Uterus (tissue), 3 donors: ENCODE measurements at regions not wholly inside any gene's neighbourhood (a gene's known extent, or its start where the extent isn't known, plus 50 kb on each side); places are given as distances from the start of the nearest gene placed in this dataset.

ENCODE experiments used
- DNase-seq, 2 donors: peaks; one replicate each; pipeline ENCODE4 v3.0.0-alpha.2; 2019 to 2020
- H3K27ac ChIP-seq, 2 donors: fragments of 200-600 bp; sonication (generic); 1 replicate in 1 of 2; 2 replicates in 1 of 2; pipeline ENCODE4 v1.5.1; 2016 to 2018
- H3K27me3 ChIP-seq, 2 donors: fragments of 200-600 bp; sonication (generic); one replicate each; pipeline ENCODE4 v1.5.1; 2018 to 2019; ENCODE audit warnings: control low read depth in 1 of 2
- H3K36me3 ChIP-seq, 2 donors: fragments of 200-600 bp; sonication (generic); one replicate each; pipeline ENCODE4 v1.5.1; 2019; ENCODE audit warnings: control low read depth in 1 of 2
- H3K4me1 ChIP-seq, 2 donors: fragments of 200-600 bp; sonication (generic); one replicate each; pipeline ENCODE4 v1.5.1; 2018 to 2019; ENCODE audit warnings: control low read depth in 1 of 2
- H3K4me3 ChIP-seq, 2 donors: fragments of 200-600 bp; sonication (generic); 1 replicate in 1 of 2; 2 replicates in 1 of 2; pipeline ENCODE4 v1.5.1; 2018 to 2019; ENCODE audit warnings: mild to moderate bottlenecking in 1 of 2
- H3K9me3 ChIP-seq, 2 donors: fragments of 200-600 bp; sonication (generic); one replicate each; pipeline ENCODE4 v1.5.1; 2019; ENCODE audit warnings: control low read depth in 1 of 2
- POLR2A ChIP-seq, 2 donors: fragments of 450-650 bp; IDR thresholded peaks; one replicate each; pipeline ENCODE4 v1.6.1; 2016; ENCODE audit warnings: antibody characterized with exemption in 2 of 2, mild to moderate bottlenecking in 1 of 2, moderate library complexity in 1 of 2
- intact Hi-C: fragments of 100-400 bp; cut with DNase I; formaldehyde crosslinking; loops from one replicate; pipeline ENCODE4 v1.15.1; 2023; ENCODE audit warnings: low total_unique reads
- TF ChIP-seq, protein P1 (sequence below), 4 experiments: fragments of 200-600 bp in 2 of 4; fragments of 450-650 bp in 2 of 4; sonication (generic) in 2 of 4; IDR thresholded peaks; one replicate each; pipeline ENCODE4 v1.5.1; 2016 to 2019; ENCODE audit warnings: antibody characterized with exemption in 4 of 4, mild to moderate bottlenecking in 2 of 4, moderate library complexity in 1 of 4
- donor health status: DM: yes; HTN: yes; CAD: no.

GRCh38 chr2:128599700-128600099, 281.0 kb upstream of the HS6ST1 start:
- H3K4me3 ChIP-seq, result no peak overlapping the region
- H3K4me1 ChIP-seq, result no peaks in the 10 kb centered on the region
- H3K9me3 ChIP-seq, result no peaks in the 10 kb centered on the region
- H3K27me3 ChIP-seq, result no peaks in the 10 kb centered on the region
- no peak overlapping the region for H3K27ac ChIP-seq
- intact Hi-C loops, result no loop called here
- peak in 1 of 2 donors; percentile 7 for DNase-seq
- no peak for TF ChIP-seq POLR2A (IDR thresholded peaks at IDR 0.05)
- TF ChIP-seq, protein P1, sequence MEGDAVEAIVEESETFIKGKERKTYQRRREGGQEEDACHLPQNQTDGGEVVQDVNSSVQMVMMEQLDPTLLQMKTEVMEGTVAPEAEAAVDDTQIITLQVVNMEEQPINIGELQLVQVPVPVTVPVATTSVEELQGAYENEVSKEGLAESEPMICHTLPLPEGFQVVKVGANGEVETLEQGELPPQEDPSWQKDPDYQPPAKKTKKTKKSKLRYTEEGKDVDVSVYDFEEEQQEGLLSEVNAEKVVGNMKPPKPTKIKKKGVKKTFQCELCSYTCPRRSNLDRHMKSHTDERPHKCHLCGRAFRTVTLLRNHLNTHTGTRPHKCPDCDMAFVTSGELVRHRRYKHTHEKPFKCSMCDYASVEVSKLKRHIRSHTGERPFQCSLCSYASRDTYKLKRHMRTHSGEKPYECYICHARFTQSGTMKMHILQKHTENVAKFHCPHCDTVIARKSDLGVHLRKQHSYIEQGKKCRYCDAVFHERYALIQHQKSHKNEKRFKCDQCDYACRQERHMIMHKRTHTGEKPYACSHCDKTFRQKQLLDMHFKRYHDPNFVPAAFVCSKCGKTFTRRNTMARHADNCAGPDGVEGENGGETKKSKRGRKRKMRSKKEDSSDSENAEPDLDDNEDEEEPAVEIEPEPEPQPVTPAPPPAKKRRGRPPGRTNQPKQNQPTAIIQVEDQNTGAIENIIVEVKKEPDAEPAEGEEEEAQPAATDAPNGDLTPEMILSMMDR (IDR thresholded peaks at IDR 0.05), result no peak
- H3K36me3 ChIP-seq, result no peaks in the 10 kb centered on the region

- no peaks in the 10 kb centered on the region for H3K27me3 ChIP-seq
- intact Hi-C loops, result no loop called here
- no peak for DNase-seq
- no peak overlapping the region for H3K27ac ChIP-seq
- no peaks in the 10 kb centered on the region for H3K4me1 ChIP-seq
- H3K36me3 ChIP-seq, result no peaks in the 10 kb centered on the region
- H3K4me3 ChIP-seq, result no peak overlapping the region
- H3K9me3 ChIP-seq, result no peaks in the 10 kb centered on the region
- no peak for TF ChIP-seq POLR2A (IDR thresholded peaks at IDR 0.05)
These were observed 282.1 kb upstream of the HS6ST1 start for GRCh38 chr2:128600581-128601297.

- Histone ChIP-seq H3K36me3 (no peaks in the 10 kb centered on the region), H3K4me1 (no peaks in the 10 kb centered on the region), H3K27ac (no peak overlapping the region), H3K4me3 (no peak overlapping the region), H3K27me3 (no peaks in the 10 kb centered on the region), H3K9me3 (no peaks in the 10 kb centered on the region)
- TF ChIP-seq, protein P1 (IDR thresholded peaks at IDR 0.05), result no peak
- no peak for TF ChIP-seq POLR2A (IDR thresholded peaks at IDR 0.05)
- intact Hi-C loops, result no loop called here
- DNase-seq, result peak in 1 of 2 donors; percentile 6
These were observed 282.8 kb upstream of the HS6ST1 start for GRCh38 chr2:128601298-128602037.

DNA sequence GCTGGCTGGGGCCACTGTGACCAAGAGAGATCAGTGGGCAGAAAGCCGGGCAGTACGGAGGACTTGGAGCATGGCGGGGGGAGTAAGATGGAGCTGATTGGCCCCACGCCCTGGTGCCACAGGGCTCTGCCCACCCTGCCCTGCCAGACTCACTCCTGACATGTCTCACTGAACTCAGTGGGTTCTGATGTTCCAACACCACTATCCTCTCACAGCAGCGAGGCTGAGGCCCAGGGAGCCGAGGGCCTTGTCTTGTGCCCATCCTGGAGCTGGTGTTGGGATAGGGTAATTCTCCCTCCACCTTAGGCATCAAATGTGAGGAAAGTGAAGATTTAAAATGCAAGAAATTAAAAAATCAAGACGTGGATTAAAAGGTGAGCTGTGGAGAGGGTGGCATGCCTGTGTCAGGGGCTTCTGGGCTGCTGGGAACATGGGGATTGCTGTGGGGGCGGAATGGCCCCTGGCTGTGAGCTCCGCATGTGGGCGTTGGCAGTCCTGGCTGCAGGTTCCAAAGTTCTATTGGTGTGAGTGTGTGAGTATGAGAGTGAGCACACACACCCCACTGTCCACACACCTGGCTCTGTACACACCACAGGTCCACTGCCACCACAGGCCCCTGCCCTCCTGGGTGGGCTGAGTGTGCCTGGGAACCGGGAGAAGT, 283.5 kb upstream of the HS6ST1 start:
- TF ChIP-seq, protein P1 (IDR thresholded peaks at IDR 0.05), result no peak
- TF ChIP-seq POLR2A (IDR thresholded peaks at IDR 0.05), result no peak
- intact Hi-C loops, result no loop called here
- Histone ChIP-seq H3K4me3 (no peak overlapping the region), H3K9me3 (no peaks in the 10 kb centered on the region), H3K4me1 (no peaks in the 10 kb centered on the region), H3K27ac (no peak overlapping the region), H3K36me3 (no peaks in the 10 kb centered on the region), H3K27me3 (no peaks in the 10 kb centered on the region)
- DNase-seq, result peak in 1 of 2 donors; percentile 3

GRCh38 chr2:128602699-128603101, 284.0 kb upstream of the HS6ST1 start:
- H3K9me3 ChIP-seq, result no peaks in the 10 kb centered on the region
- H3K27ac ChIP-seq, result no peak overlapping the region
- H3K27me3 ChIP-seq, result no peaks in the 10 kb centered on the region
- peak in 1 of 2 donors; percentile 10 for DNase-seq
- H3K36me3 ChIP-seq, result no peaks in the 10 kb centered on the region
- intact Hi-C loops, result no loop called here
- no peak overlapping the region for H3K4me3 ChIP-seq
- TF ChIP-seq, protein P1 (IDR thresholded peaks at IDR 0.05), result no peak
- no peak for TF ChIP-seq POLR2A (IDR thresholded peaks at IDR 0.05)
- no peaks in the 10 kb centered on the region for H3K4me1 ChIP-seq
